Activated T-cell treated with anti-CD3 and anti-CD28 coated beads, Interleukin-2, amount 50 U/mL, for 48 hours (primary cell): ENCODE measurements at regions not wholly inside any gene's neighbourhood (a gene's known extent, or its start where the extent isn't known, plus 50 kb on each side); places are given as distances from the start of the nearest gene placed in this dataset.
"Not testable (repeated sequence)": the region's sequence is repeated elsewhere in the genome, so short reads cannot be mapped to it uniquely, and the experiment has no call there.

Experiments used
- DNase-seq, 2 experiments: peaks; one replicate each; pipeline ENCODE4 v3.0.0-alpha.2; 2020

DNA sequence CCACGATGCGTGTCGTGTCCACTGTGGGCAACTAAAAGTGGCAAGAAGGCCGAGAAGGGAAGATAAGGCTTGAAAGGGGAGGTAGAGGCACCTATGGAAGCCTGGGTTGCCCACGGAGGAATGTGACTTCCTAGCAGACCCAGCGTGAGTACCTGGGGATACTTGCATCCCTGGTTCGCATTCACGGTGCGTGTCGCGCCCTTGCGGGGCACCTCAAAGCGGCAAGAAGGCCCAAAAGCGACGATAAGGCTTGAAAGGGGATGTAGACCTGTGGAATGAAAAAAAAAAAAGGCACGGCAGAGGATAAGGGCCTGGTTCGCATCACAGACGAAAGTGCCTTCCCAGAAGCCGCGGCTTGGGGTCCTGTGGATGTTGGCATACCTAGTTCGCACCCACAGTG is 282.9 kb downstream of the ALG10 start:
- no peak for DNase-seq

DNA sequence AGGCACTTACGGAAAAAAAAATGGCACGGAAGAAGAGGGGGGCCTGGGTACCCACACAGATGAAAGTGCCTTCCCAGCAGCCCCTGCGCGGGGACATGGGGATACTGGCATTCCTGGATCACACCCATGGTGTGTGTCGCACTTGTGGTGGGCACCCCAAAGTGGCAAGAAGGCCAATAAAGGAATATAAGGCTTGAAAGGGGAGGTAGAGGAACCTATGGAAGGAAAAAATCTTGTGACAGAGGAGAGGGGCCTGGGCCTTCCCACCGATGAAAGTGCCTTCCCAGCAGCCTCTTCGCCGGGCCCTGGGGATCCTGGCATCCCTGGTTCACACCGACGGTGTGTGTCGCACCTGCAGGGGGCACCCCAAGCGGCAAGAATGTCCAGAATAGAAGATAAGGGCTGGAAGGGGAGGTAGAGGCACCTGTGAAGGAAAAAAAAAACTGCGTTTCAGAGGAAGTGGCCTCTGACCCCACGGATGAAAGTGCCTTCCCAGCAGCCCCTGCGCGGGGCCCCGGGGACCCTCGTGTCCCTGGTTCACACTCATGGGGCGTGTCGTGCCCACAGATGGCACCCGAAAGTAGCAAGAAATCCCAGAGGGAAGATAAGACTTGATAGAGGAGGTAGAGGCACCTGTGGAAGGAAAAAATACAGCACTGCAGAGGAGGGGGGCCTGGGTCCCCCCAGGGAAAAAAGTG is 284.0 kb downstream of the ALG10 start:
- no peak for DNase-seq

DNA sequence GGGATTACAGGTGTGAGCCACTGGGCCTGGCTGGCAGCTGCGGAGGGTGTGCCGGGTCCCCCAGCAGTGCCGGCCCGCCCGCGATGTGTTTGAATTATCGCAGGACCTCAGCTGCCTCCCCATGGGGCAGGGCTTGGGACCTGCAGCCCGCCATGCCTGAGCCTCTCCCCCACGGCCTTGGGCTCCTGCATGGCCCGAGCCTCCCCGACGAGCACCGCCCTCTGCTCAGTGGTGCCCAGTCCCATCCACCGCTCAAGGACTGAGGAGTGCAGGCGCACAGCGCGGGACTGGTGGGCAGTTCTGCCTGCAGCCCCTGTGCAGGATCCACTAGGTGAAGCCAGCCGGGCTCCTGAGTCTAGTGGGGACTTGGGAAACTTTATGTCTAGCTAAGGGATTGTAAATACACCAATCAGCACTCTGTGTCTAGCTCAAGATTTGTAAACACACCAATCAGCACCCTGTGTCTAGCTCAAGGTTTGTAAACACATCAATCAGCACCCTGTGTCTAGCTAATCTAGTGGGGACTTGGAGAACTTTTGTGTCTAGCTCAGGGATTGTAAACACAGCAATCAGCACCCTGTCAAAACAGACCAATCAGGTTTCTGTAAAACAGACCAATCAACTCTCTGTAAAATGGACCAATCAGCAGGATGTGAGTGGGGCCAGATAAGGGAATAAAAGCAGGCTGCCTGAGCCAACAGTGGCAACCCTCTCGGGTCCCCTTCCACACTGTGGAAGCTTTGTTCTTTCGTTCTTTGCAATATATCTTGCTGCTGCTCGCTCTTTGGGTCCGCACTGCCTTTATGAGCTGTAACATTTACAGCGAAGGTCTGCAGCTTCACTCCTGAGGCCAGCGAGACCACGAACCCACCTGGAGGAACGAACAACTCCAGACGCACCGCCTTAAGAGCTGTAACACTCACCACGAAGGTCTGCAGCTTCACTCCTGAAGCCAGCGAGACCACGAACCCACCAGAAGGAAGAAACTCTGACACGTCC is 287.8 kb downstream of the ALG10 start:
- not testable (repeated sequence) for DNase-seq

DNA sequence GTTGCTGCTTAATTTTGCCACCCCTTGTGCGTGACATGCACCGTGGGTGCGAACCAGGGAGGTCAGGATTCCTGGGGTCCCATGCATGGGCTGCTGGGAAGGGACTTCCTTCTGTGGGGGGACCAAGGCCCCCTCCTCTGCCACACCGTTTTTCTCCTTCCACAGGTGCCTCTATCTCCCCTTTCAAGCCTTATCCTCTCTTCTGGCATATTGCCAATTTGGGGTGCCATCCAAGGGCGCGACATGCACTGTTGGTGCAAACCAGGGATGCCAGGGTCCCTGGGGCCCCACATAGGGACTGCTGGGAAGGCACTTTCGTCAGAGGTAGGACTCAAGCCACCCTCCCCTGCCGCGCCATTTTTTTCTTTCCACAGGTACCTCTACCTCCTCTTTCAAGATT is 289.0 kb downstream of the ALG10 start:
- DNase-seq: no peak

DNA sequence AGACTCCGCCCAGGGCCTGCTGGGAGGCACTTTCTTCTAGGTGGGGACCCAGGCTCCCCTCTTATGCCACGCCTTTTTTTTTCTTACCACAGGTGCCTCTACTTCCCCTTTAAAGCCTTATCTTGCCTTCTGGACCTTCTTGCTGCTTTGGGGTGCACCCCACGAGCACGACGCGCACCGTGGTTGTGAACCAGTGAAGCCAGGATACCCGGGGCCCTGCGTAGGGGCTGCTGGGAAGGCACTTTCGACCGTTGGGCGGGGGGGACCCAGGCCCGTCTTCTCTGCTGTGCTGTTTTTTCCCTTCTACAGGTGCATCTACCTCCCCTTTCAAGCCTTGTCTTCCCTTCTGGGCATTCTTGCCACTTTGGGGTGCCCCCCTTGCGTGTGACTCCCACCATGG is 305.4 kb downstream of the ALG10 start:
- no peak for DNase-seq

DNA sequence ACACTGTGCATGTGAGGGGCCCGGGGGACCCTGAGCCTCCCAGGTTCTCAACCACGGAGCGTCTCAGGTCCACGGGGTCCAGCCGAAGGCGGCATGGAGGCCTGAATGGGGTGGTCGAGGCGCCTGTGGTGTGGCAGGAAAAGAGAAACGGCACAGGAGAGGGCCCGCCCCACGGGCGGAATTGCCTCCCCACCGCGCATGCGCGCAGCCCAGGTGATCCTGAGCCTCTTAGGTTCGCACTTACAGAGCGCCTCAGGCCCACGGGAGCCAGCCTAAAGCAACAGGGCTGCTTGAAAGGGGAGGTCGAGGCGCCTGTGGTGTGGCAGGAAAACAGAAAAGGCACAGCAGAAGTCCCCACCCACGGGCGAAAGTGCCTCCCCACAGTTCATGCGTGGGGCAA is 311.0 kb downstream of the ALG10 start:
- DNase-seq: no peak

DNA sequence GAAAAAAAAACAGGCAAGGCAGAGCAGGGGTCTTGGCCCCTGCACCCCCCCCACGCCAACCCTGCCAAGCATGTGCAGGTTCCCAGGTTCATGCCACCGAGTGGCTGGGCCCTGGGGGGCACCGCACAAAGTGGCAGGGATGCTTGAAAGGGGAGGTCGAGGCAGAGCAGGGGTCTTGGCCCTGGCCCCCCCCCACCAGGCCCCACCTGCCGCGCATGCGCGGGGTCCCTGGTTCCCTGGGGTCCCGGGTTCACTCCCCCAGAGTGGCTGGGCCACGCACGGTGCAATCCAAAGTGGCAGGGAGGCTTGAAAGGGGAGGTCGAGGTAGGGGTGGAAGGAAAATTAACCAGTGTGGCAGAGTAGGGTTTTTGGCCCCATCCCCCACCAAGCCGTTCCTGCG is 312.2 kb downstream of the ALG10 start:
- no peak for DNase-seq

DNA sequence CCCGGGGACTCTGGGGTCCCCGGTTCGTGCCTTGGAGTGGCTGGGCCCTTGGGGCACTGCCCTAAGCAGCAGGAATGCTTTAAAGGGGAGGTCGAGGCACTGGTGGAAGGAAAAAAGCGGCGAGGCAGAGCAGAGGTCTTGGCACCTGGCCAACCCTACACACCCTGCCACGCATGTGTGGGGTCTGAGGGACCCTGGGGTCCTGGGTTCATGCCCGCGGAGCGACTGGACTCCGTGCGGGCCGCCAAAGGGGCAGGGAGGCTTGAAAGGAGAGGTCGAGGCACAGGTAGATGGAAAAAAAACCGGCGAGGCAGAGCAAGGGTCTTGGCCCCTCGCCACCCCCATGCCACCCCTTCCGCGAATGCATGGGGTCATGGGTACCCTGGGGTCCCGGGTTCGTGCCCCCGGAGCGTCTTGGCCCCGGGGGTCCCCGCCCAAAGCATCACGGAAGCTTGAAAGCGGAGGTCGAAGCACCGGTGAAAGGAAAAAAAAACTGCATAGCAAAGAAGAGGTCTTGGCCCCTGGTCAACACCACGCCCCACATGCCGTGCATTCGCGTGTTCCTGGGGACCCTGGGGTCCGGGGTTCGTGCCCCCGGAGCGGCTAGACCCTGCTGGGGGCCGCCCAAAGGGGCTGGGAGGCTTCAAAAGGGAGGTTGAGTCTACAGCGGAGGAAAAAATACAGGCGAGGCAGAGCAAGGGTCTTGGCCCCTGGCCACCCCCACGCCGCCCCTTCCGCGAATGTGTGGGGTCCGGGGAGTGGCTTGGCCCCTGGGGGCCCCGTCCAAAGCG is 312.9 kb downstream of the ALG10 start:
- no peak for DNase-seq

DNA sequence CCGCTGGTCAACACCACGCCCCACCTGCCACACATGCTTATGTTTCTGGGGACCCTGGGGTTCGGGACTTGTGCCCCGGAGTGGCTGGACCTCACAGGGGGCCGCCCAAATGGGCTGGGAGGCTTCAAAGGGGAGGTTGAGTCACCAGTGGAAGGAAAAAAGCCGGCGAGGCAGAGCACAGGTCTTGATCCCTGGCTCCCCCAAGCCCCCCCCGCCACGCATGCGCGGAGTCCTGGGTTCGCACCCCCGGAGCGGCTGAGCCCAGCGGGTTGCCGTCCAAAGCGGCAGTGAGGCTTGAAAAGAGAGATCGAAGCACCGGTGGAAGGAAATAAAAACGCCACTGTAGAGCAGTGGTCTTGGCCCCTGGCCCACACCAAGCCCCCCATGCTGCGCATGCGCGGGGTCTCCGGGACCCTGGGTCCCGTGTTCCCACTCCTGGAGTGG is 313.5 kb downstream of the ALG10 start:
- DNase-seq: no peak

DNA sequence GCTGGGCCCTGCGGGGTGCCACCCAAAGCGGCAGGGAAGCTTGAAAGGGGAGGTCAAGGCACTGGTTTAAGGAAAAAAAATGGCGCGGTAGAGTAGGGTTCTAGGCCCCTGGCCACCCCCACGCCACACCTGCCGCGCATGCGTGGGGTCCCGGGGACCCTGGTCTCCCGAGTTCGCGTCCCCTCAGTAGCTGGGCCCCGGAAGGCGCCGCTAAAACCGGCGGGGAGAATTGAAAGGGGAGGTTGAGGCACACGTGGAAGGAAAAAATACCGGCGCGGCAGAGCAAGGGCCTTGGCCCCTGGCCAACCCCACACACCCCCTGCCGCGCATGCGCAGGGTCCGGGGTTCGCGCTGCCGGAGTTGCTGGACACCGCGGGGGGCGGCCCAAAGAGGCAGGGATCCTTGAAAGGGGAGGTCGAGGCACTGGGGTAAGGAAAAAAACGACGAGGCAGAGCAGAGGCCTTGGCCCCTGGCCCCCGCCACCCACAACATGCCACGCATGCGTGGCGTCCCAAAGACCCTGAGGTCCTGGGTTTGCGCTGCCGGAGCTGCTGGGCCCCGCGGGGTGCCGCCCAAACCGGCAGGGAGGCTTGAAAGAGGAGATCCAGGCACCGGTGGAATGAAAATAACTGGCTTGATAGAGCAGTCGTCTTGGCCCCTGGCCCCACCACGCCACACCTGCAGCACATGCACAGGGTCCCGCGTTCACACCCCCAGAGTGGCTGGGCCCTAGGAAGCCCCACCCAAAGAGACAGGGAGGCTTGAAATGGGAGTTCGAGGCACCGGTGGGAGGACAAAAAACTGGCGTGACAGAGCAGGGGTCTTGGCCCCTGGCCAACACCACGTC is 314.5 kb downstream of the ALG10 start:
- DNase-seq: no peak

DNA sequence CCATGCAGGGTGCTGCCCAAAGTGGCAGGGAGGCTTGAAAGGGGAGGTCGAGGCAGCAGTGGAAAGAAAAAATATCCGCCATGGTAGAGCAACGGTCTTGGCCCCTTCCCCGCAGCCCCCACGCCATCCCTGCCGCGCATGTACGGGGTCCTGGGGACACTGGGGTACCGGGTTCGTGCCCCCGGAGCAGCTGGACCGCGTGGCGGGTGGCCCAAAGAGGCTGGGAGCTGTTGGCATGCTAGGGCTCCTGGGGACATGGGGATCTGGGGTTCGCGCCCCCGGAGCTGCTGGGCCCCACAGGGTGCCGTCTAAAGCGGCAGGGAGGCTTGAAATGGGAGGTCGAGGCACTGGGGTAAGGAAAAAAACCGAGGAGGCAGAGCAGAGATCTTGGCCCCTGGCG is 316.5 kb downstream of the ALG10 start:
- no peak for DNase-seq

DNA sequence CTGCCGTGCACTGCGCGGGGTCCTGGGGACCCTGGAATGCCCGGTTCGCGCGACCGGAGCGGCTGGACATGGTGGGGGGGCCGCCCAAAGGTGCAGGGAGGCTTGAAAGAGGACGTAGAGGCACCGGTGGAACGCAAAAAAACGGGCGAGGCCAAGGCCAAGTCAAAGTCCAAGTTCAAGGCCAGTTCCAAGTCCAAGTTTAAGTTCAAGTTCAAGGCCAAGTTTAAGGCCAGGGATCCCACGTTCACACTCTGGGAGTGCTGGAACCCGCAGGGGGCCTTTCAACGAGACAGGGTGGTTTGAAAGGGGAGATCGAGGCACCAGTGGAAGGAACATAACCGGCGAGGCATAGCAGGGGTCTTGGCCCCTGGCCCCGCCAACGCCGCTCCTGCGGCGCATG is 317.6 kb downstream of the ALG10 start:
- DNase-seq: no peak

DNA sequence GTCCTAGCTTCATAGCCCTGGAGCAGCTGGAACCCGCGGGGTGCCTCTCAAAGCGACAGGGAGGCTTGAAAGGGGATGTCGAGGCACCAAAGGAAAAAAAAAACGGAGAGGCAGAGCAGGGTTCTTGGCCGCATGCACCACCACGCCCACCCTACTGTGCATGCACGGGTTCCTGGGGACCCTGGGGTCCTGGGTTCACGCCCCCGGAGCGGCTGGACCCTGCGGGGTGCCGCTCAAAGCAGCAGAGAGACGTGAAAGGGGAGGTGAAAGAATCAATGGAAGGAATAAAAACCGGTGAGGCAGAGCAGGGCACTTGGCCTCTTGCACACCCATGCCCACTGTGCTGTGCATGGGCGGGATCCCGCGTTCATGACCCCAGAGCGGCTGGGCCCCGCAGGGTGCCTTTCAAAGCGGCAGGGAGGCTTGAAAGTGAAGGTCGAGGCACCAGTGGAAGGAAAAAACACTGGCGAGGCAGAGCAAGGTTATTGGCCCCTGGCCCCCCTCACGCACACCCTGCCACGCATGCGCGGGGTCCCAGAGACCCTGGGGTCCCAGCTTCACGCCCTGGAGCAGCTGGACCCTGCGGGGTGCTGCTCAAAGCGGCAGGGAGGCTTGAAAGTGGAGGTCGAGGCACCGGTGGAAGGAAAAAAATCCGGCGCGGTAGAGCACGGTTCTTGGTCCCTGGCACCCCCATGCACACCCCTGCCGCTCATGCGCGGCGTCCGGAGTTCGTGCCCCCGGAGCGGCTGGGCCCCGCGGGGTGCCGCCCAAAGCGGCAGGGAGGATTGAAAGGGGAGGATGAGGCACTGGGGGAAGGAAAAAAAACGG is 318.5 kb downstream of the ALG10 start:
- no peak for DNase-seq

DNA sequence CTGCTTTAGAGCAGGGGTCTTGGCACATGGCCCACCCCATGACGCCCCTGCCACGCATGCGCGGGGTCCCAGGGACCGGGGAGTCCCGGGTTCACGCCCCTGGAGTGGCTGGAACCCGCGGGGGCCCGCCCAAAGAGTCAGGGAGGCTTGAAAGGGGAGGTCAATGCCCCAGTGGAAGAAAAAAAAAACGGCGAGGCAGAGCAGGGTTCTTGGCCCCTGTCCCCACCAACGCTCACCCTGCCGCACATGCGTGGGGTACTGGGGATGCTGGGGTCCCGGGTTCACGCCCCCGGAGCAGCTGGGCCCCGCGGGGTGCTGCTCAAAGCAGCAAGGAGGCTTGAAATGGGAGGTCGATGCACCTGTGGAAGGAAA is 319.1 kb downstream of the ALG10 start:
- DNase-seq: no peak

DNA sequence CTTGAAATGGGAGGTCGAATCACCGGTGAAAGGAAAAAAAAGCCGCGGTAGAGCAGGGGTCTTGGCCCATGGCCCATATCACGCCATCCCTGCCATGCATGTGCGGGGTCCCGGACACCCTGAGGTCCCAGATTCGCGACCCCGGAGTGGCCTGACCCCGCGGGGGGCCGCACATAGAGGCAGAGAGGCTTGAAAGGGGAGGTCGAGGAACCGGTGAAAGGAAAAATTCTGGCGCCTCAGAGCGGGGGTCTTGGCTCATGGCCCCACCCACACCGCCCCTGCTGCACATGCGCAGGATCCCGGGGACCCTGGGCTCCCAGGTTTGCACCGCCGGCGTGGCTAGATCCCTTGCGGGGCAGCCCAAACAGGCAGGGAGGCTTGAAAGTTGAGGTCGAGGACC is 319.8 kb downstream of the ALG10 start:
- no peak for DNase-seq

DNA sequence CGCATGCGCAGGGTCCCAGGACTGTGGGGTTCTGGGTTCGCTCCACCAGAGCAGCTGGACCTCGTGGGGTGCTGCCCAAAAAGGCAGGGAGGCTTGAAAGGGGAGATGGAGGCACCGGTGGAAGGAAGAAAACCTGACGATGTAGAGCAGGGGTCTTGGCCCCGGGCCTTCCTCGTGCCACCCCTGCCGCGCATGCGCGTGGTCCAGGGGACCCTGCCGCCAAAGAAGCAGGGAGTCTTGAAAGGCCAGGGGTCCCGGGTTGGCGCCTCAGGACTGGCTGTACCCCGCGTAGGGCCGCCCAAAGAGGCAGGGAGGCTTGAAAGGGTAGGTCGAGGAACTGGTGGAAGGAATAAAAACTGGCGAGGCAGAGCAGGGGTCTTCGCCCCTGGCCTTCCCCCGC is 321.0 kb downstream of the ALG10 start:
- DNase-seq: no peak

DNA sequence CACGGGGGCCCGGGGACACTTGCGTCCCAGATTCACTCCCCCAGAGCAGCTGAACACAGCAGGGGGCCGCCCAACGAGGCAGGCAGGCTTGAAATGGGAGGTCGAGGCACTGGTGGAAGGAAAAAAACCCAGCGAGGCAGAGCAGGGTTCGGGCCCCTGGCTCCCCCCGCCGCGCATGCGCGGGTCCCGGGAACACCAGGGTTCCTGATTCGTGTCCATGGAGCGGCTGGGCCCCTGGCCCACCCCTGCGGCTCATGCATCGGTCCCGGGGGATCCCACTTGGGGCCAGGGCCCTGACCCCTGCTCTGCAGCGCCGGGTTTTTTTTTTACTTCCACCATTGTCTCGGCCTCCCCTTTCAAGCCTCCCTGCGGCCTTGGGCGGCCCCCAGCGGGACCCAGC is 321.5 kb downstream of the ALG10 start:
- DNase-seq: no peak

DNA sequence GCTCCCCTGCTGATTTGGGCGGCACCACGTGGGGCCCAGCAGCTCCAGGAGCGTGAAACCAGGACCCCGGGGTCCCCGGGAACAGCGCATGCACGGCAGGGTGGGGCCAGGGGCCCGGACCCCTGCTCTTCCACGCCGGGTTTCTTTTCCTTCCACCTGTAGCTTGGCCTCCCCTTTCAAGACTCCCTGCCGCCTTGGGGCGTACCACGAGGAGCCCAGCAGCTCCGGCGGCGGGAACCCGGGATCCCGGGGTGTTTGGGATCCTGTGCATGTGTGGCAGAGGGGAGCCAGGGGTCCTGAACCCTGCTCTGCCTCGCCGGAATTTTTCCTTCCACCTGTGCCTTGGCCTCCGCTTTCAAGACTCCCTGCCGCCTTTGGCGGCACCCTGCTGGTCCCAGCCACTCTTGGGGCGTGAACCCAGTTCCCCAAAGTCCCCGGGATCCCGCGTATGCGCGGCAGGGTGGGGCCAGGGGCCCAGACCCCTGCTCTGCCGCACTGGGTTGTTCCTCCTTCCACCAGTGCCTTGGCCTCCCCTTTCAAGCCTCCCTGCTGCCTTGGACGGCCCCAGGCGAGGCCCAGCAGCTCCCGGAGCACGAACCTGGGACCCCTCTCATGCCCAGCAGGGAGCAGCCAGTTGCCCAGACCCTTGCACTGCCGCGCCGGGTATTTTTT is 322.7 kb downstream of the ALG10 start:
- DNase-seq: no peak

DNA sequence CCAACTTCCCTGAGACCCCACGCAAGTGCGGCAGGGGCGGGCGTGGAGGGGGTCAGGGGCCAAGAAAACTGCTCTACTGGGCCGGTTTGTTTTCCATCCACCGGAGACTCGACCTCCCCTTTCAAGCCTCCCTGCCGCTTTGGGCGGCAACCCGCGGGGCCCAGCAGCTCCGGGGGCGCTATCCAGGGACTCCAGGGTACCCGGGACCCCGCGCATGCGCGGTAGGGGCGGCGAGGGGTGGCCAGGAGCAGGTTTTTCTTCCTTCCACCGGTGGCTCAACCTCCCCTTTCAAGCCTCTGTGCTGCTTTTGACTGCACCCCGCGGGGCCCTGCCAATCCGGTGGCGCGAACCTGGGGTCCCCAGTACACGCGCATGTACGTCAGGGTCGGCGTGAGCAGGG is 323.5 kb downstream of the ALG10 start:
- no peak for DNase-seq

DNA sequence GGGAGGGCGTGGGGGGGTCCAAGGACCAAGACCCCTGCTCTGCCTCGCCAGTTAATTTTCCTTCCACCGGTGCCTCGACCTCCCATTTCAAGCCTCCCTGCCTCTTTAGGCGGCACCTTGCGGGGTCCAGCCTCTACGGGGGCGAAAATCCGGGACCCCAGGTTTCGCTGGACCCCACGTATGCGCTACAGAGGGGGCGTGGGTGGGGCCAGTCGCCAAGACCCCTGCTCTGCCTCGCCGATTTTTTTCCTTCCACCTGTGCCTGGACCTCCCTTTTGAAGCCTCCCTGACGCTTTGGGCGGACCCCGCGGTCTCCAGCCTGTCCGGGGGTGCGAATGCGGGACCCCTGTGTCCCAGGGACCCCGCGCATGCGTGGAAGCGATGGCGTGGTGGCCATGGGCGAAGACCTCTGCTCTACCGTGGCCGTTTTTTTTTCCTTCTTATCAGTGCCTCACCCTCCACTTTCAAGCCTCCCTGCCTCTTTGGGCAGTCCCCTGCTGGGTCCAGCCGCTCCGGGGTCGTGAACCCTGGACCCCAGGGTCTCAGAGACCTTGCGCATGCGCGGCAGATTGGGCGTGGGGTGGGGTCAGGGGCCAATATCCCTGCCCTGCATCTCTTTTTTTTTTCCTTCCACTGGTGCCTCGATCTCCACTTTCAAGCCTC is 324.2 kb downstream of the ALG10 start:
- no peak for DNase-seq
